ENCODE measurements at regions not wholly inside any gene's neighbourhood (a gene's known extent, or its start where the extent isn't known, plus 50 kb on each side); places are given as distances from the start of the nearest gene placed in this dataset.

GRCh38 chr9:129464972-129465833 is 155.7 kb downstream of the C9orf50 start:
- POLR2A ChIA-PET: no interaction called here
- CTCF ChIA-PET: interaction anchor here (1.5 kb wide), 2 partner anchors 10 kb away, joined by 3 read pairs; no protein-coding TSS in a partner anchor

DNA sequence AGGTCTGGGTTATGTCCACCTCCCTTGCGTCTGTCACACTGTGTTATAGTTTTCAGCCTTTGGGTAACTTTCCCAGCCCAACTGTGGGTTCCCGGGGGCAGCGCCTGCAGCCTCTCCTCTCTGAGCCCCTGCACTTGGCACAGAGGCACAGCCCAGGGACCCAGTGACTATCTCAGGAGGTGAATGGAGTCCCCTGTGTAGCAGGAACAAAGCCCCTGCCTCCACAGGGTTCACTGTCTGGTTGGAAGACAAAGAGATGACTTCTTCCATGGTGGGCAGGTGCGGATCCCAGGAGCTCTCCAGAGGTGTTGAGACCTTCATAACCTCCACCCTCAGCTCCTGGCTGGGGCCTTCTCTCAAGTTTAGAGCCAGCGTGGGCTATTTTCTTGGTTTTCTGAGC is 156.9 kb downstream of the C9orf50 start:
- ChIA-PET POLR2A (interaction anchor here (0.6 kb wide), 1 partner anchor 45 kb away, joined by 3 read pairs; no protein-coding TSS in a partner anchor), CTCF (interaction anchor here (0.8 to 1.5 kb wide), 4 partner anchors 9 to 147 kb away, joined by 3 read pairs; no protein-coding TSS in a partner anchor)

DNA sequence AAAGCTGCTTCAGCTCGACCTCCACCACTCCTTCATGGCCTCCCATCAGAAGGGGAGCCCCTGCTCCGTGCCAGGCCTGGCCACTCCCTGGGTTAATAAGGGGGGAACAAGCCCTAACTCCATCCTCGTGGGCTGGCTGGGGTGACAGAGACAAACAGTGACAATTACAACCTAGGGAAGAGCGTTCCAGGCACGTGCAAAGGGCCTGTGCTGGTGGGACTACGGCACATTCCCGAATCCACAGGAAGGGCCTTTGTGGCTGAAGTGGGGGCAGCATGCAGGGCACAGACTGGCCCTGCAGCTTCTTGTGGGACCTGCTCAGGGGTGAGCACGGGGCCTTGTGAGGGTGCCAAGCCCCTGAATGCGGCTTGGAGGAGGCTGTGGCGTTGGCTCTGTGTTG is 157.4 kb downstream of the C9orf50 start:
- POLR2A ChIA-PET: no interaction called here
- CTCF ChIA-PET: interaction anchor here (1.2 kb wide), 1 partner anchor 17 kb away, joined by 3 read pairs; no protein-coding TSS in a partner anchor

DNA sequence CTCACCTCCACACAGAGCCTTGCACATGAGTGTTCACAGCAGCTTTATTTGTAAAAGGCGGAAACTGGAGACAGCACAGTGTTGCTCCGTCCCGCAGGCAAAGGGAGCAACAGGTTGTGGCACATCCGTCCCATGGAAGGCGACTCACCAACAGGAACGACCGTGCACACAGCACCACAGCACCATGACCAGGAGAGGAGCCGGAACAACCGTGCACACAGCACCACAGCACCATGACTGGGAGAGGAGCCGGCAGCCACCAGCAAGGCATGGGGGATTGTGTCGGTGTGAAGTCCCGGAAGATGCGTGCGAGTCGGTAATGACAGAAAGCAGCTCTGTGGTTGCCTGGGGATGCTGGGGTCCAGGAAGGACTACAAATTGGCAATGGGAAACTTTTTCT is 158.5 kb downstream of the C9orf50 start:
- CTCF ChIA-PET: no interaction called here
- POLR2A ChIA-PET: no interaction called here

- ChIA-PET CTCF (interaction anchor here (0.9 to 1.3 kb wide), 5 partner anchors 12 to 329 kb away, joined by 3 to 4 read pairs (median 3); no protein-coding TSS in a partner anchor), POLR2A (interaction anchor here (0.6 to 1.9 kb wide), 11 partner anchors 11 to 239 kb away, joined by 3 to 12 read pairs (median 3); no protein-coding TSS in a partner anchor)
Observed at GRCh38 chr9:129460323-129461261, 160.3 kb downstream of the C9orf50 start.

GRCh38 chr9:129459547-129460322 is 161.2 kb downstream of the C9orf50 start:
- ChIA-PET POLR2A (interaction anchor here (0.6 to 1.9 kb wide), 14 partner anchors 11 to 239 kb away, joined by 3 to 12 read pairs (median 3); no protein-coding TSS in a partner anchor), CTCF (interaction anchor here (0.9 to 1.6 kb wide), 9 partner anchors 13 to 328 kb away, joined by 3 to 6 read pairs (median 3); no protein-coding TSS in a partner anchor)

DNA sequence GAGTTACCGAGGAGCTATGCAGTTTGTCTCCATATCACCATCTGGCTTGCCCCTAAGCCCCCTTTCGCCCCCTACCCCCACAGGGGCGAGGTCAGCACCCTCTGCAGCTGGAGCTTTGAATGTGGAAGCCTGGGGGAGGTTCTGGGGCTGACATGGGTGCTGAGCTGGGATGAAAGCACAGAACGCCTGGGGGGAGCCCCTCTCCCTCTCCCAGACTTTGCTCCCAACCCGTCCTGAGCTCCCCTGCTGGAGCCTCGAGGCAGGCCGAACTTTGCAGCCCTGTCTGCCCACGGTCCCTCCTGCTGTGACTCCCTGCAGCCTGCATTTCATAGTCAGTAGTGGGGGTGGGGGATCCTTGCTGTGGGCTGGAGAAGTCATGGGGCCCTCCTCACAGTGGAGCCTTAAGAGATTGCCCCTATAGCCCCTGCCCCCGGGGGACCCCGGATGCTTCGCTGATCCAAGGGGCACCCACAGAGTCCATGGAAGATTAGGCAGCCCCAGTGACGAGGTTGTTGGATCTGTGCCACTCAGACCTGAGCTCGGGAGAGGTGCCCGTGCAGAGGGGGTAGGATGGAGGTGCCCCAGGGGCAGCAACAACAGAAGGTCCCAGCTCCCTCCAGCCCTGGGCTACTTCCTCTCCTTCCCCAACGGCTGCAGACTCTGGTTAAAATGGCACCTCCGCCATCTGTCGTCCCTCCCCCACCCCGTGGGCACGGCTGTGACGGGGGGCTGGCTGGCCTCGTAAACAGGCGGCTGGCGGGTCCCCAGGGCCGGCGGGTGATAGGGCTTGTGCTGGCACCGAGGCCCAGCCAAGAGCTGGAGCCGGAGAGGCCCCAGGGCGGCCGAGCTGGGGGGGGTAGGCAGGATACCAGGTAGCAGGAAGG is 162.0 kb downstream of the C9orf50 start:
- CTCF ChIA-PET: interaction anchor here (0.6 to 1.6 kb wide), 12 partner anchors 16 to 327 kb away, joined by 3 to 6 read pairs (median 3); no protein-coding TSS in a partner anchor
- POLR2A ChIA-PET: interaction anchor here (0.7 to 1.9 kb wide), 8 partner anchors 11 to 640 kb away, joined by 3 to 12 read pairs (median 3); no protein-coding TSS in a partner anchor

DNA sequence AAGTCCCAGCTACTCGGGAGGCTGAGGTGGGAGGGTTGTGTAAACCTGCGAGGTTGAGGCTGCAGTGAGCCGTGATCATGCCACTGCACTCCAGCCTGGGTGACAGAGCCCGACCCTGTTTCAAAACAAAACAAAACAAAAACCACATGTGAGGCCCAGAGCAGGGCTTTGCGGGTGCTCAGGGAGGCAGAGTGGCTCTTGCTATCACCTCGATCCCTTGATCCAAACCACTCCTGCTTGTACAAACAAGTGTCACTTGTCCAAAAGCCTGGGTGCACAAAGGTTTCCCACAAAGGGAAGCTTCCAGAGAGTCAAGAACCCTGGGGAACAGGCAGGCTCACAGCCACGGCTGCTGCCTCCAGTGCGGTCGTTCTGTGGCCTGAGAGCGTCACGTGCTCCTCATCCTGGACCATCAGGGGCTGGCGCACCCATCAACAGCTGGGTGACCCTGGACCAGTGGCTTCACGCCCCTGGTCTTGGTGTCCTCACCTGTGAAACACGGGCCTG is 162.7 kb downstream of the C9orf50 start:
- POLR2A ChIA-PET: interaction anchor here (0.8 to 1.2 kb wide), 3 partner anchors 11 to 641 kb away, joined by 3 read pairs; no protein-coding TSS in a partner anchor
- CTCF ChIA-PET: interaction anchor here (0.6 to 1.6 kb wide), 6 partner anchors 16 to 319 kb away, joined by 3 to 6 read pairs (median 4); no protein-coding TSS in a partner anchor

GRCh38 chr9:129457325-129457779 is 163.5 kb downstream of the C9orf50 start:
- POLR2A ChIA-PET: no interaction called here
- CTCF ChIA-PET: no interaction called here

GRCh38 chr9:129456549-129457324 is 164.2 kb downstream of the C9orf50 start:
- CTCF ChIA-PET: no interaction called here
- POLR2A ChIA-PET: no interaction called here

- CTCF ChIA-PET: interaction anchor here (0.7 kb wide), 1 partner anchor 9 kb away, joined by 3 read pairs; no protein-coding TSS in a partner anchor
Observed at GRCh38 chr9:129455151-129455995, 165.5 kb downstream of the C9orf50 start.

GRCh38 chr9:129454467-129455067 is 166.3 kb downstream of the C9orf50 start:
- ChIA-PET CTCF (no interaction called here), POLR2A (no interaction called here)

More at GRCh38 chr9:129455151-129455995, 165.5 kb downstream of the C9orf50 start:
- POLR2A ChIA-PET: no interaction called here

DNA sequence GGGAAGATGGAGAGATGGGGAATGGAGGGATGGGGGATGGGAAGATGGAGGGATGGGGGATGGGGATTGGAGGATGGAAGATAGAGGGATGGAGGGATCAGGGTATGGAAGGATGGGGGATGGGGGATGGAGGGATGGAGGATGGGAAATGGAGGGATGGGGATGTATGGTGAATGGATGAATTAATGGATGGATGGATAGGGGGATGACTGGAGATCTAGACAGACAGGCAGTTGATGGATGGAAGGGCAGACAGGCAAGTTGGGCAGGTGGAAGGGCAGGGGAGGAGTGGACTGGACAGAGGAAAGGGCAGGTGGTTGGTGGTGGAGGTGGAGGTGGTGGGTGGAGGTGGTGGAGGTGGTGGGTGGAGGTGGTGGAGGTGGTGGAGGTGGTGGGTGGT is 167.2 kb downstream of the C9orf50 start:
- ChIA-PET POLR2A (no interaction called here), CTCF (no interaction called here)

DNA sequence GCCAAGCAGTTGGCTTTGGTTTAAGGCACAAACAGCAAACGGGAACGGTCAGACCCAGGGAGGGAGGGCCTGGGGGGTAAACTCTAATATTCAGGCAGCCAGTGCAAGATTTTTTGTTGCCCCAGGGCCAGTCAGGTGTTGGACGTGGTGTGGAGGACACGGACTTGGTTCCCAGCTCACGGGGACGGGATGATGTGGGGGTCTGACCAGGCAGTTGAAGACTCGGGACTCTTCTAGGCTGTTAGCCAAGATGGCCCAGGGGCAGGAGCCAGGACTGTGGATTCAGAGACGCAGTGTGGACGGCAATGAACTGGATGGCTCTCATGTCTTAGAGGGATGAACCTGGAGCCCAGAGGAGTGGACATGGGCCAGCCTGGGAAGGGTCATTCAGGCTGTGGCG is 169.2 kb downstream of the C9orf50 start:
- POLR2A ChIA-PET: no interaction called here
- CTCF ChIA-PET: no interaction called here

GRCh38 chr9:129451089-129451656 is 169.7 kb downstream of the C9orf50 start:
- CTCF ChIA-PET: no interaction called here

More at GRCh38 chr9:129451089-129451656, 169.7 kb downstream of the C9orf50 start:
- POLR2A ChIA-PET: interaction anchor here (0.5 kb wide), 1 partner anchor 113 kb away, joined by 6 read pairs; no protein-coding TSS in a partner anchor

All from activated CD8-positive, alpha-beta memory T cell treated with anti-CD3 and anti-CD28 coated beads for 36 hours (primary cell).